Islet precursor cell (in vitro differentiated cells): ENCODE measurements at regions not wholly inside any gene's neighbourhood (a gene's known extent, or its start where the extent isn't known, plus 50 kb on each side); places are given as distances from the start of the nearest gene placed in this dataset.
A peak's percentile ranks its signal among the peaks of the same experiment; 100 is the strongest.
"Not testable (repeated sequence)": the region's sequence is repeated elsewhere in the genome, so short reads cannot be mapped to it uniquely, and the experiment has no call there.

Source experiments
- DNase-seq: peaks from one replicate; pipeline ENCODE4 v3.0.0-alpha.2; 2018

GRCh38 chrX:34716302-34716701 lies 59.2 kb upstream of the TMEM47 start:
- DNase-seq: no peak

- DNase-seq: peak; percentile 63
These were observed 77.3 kb upstream of the TMEM47 start for GRCh38 chrX:34734383-34734782.

- no peak for DNase-seq
These were observed 87.4 kb upstream of the TMEM47 start for GRCh38 chrX:34744521-34744920.

- DNase-seq: no peak
These were observed 92.8 kb upstream of the TMEM47 start for GRCh38 chrX:34749896-34750295.

GRCh38 chrX:34764852-34765361 lies 107.8 kb upstream of the TMEM47 start:
- no peak for DNase-seq

GRCh38 chrX:34768290-34768689 lies 111.2 kb upstream of the TMEM47 start:
- DNase-seq: no peak

GRCh38 chrX:34770511-34770910 lies 113.4 kb upstream of the TMEM47 start:
- DNase-seq: no peak

GRCh38 chrX:34778916-34779315 lies 121.8 kb upstream of the TMEM47 start:
- DNase-seq: no peak

- DNase-seq: no peak
These were observed 132.9 kb upstream of the TMEM47 start for GRCh38 chrX:34790026-34790425.

GRCh38 chrX:34805951-34806350 lies 136.6 kb upstream of the FAM47B start:
- DNase-seq: no peak

- no peak for DNase-seq
These were observed 133.5 kb upstream of the FAM47B start for GRCh38 chrX:34809096-34809495.

GRCh38 chrX:34810364-34810763 lies 132.2 kb upstream of the FAM47B start:
- DNase-seq: no peak

GRCh38 chrX:34810916-34811315 lies 131.7 kb upstream of the FAM47B start:
- no peak for DNase-seq

GRCh38 chrX:34813618-34814017 lies 129.0 kb upstream of the FAM47B start:
- DNase-seq: no peak

- DNase-seq: no peak
These were observed 115.6 kb upstream of the FAM47B start for GRCh38 chrX:34826964-34827363.

GRCh38 chrX:34839451-34839850 lies 103.1 kb upstream of the FAM47B start:
- no peak for DNase-seq

- not testable (repeated sequence) for DNase-seq
These were observed 101.4 kb upstream of the FAM47B start for GRCh38 chrX:34841205-34841604.

GRCh38 chrX:34848281-34848680 lies 94.3 kb upstream of the FAM47B start:
- DNase-seq: no peak

GRCh38 chrX:34849371-34849770 lies 93.2 kb upstream of the FAM47B start:
- DNase-seq: no peak

GRCh38 chrX:34859191-34859590 lies 83.4 kb upstream of the FAM47B start:
- no peak for DNase-seq

GRCh38 chrX:34863906-34864305 lies 78.7 kb upstream of the FAM47B start:
- no peak for DNase-seq

GRCh38 chrX:34866646-34867045 lies 76.0 kb upstream of the FAM47B start:
- DNase-seq: no peak

- no peak for DNase-seq
These were observed 74.0 kb upstream of the FAM47B start for GRCh38 chrX:34868633-34869032.

GRCh38 chrX:34873500-34874225 lies 68.9 kb upstream of the FAM47B start:
- DNase-seq: no peak

GRCh38 chrX:34874763-34875162 lies 67.8 kb upstream of the FAM47B start:
- no peak for DNase-seq
